HepG2 (cell line): ENCODE measurements at regions not wholly inside any gene's neighbourhood (a gene's known extent, or its start where the extent isn't known, plus 50 kb on each side); places are given as distances from the start of the nearest gene placed in this dataset.

Experiments used
- AFF4 ChIP-seq: sonication (generic); formaldehyde crosslinking; IDR thresholded peaks from 2 replicates; pipeline ENCODE4 v1.4.0; 2020; ENCODE audit warnings: missing genetic modification reagents
- ARID3A ChIP-seq: IDR thresholded peaks from 2 replicates; pipeline ENCODE4 v1.6.1; 2012; ENCODE audit warnings: low read depth, low read length, improper control_type of control experiment
- CEBPG ChIP-seq: IDR thresholded peaks from 2 replicates; pipeline ENCODE4 v1.6.1; 2016
- HHEX ChIP-seq: IDR thresholded peaks from 2 replicates; pipeline ENCODE4 v1.6.1; 2016; ENCODE audit warnings: control low read depth
- MAX ChIP-seq: IDR thresholded peaks from 2 replicates; pipeline ENCODE4 v1.6.1; 2012; ENCODE audit warnings: inconsistent platforms
- MNT ChIP-seq: fragments of 450-650 bp; IDR thresholded peaks from 2 replicates; pipeline ENCODE4 v1.6.1; 2016
- NR2F2 ChIP-seq: IDR thresholded peaks from 2 replicates; pipeline ENCODE4 v1.6.1; 2012; ENCODE audit warnings: low read depth, inconsistent platforms, borderline replicate concordance
- PAXIP1 ChIP-seq: sonication (generic); formaldehyde crosslinking; conservative IDR thresholded peaks from 2 replicates; pipeline ENCODE4 v1.4.0; 2020; ENCODE audit warnings: mild to moderate bottlenecking, missing genetic modification reagents, moderate library complexity
- RAD21 ChIP-seq: fragments of 450-650 bp; formaldehyde crosslinking; IDR thresholded peaks from 2 replicates; pipeline ENCODE4 v1.5.0; 2020; ENCODE audit warnings: mild to moderate bottlenecking
- RARA ChIP-seq: IDR thresholded peaks from 2 replicates; pipeline ENCODE4 v1.6.1; 2016; ENCODE audit warnings: missing genetic modification reagents, missing compliant biosample characterization
- RXRB ChIP-seq: IDR thresholded peaks from 2 replicates; pipeline ENCODE4 v1.6.1; 2016; ENCODE audit warnings: borderline replicate concordance, missing genetic modification reagents, missing compliant biosample characterization
- SUZ12 ChIP-seq: fragments of 150-350 bp; IDR thresholded peaks from 2 replicates; pipeline ENCODE4 v1.6.1; 2014; ENCODE audit warnings: low read depth, low read length
- TFE3 ChIP-seq: IDR thresholded peaks from 2 replicates; pipeline ENCODE4 v1.6.1; 2016
- THAP11 ChIP-seq: IDR thresholded peaks from 2 replicates; pipeline ENCODE4 v1.6.1; 2016; ENCODE audit warnings: missing biosample characterization, missing genetic modification reagents
- ZGPAT ChIP-seq: IDR thresholded peaks from 2 replicates; pipeline ENCODE4 v1.6.1; 2016; ENCODE audit warnings: mild to moderate bottlenecking

- TF ChIP-seq PAXIP1 (0 out of 2 replicates have a peak, but pooled peaks have one; percentile 25), HHEX (CRISPR knock-in tag) (no peak), THAP11 (CRISPR knock-in tag) (peak; percentile 57; the same call in 1 of the 2 replicates), RAD21 (CRISPR knock-in tag) (peak; percentile 83), ZGPAT (CRISPR knock-in tag) (peak; percentile 35; the same call in 1 of the 2 replicates), NR2F2 (0 out of 2 replicates have a peak, but pooled peaks have one; percentile 55), RXRB (CRISPR knock-in tag) (0 out of 2 replicates have a peak, but pooled peaks have one; percentile 20), AFF4 (CRISPR knock-in tag) (no peak), ARID3A (0 out of 2 replicates have a peak, but pooled peaks have one; percentile 34), RARA (CRISPR knock-in tag) (0 out of 2 replicates have a peak, but pooled peaks have one; percentile 25), CEBPG (peak; percentile 60), MAX (peak; percentile 62), TFE3 (peak; percentile 61; the same call in 1 of the 2 replicates), MNT (0 out of 2 replicates have a peak, but pooled peaks have one; percentile 24), SUZ12 (no peak)
Observed at GRCh38 chr1:244272471-244273261, 179.0 kb downstream of the ADSS2 start (continued).
